MV-4-11 (cell line): ENCODE measurements at regions not wholly inside any gene's neighbourhood (a gene's known extent, or its start where the extent isn't known, plus 50 kb on each side); places are given as distances from the start of the nearest gene placed in this dataset.
A peak's percentile ranks its signal among the peaks of the same experiment; 100 is the strongest.
"Not testable (repeated sequence)": the region's sequence is repeated elsewhere in the genome, so short reads cannot be mapped to it uniquely, and the experiment has no call there.

Experiments
- DNase-seq: peaks from one replicate; lab custom pipeline; 2025; lab: John Stamatoyannopoulos, UW

GRCh38 chr15:77944002-77944867 lies 133.3 kb downstream of the TBC1D2B start:
- DNase-seq, result peak; percentile 76

GRCh38 chr15:77942611-77943211 lies 134.8 kb downstream of the TBC1D2B start:
- no peak for DNase-seq

- DNase-seq, result not testable (repeated sequence)
Measured at GRCh38 chr15:77941090-77941827, 136.3 kb downstream of the TBC1D2B start.

GRCh38 chr15:77940381-77940947 lies 137.0 kb downstream of the TBC1D2B start:
- no peak for DNase-seq

- DNase-seq, result no peak
Measured at GRCh38 chr15:77939851-77940250, 137.7 kb downstream of the TBC1D2B start.

GRCh38 chr15:77939026-77939425 lies 138.5 kb downstream of the TBC1D2B start:
- DNase-seq, result not testable (repeated sequence)

GRCh38 chr15:77938546-77938945 lies 139.0 kb downstream of the TBC1D2B start:
- DNase-seq, result not testable (repeated sequence)

- DNase-seq, result not testable (repeated sequence)
Measured at GRCh38 chr15:77936567-77936966, 140.9 kb downstream of the TBC1D2B start.

GRCh38 chr15:77934516-77934915 lies 143.0 kb downstream of the TBC1D2B start:
- DNase-seq, result not testable (repeated sequence)

- not testable (repeated sequence) for DNase-seq
Measured at GRCh38 chr15:77930907-77931306, 146.6 kb downstream of the TBC1D2B start.

GRCh38 chr15:77930490-77930889 lies 147.0 kb downstream of the TBC1D2B start:
- peak; percentile 71 for DNase-seq

GRCh38 chr15:77926789-77927188 lies 150.7 kb downstream of the TBC1D2B start:
- DNase-seq, result peak; percentile 2

GRCh38 chr15:77926296-77926695 lies 151.2 kb downstream of the TBC1D2B start:
- DNase-seq, result not testable (repeated sequence)

GRCh38 chr15:77925101-77925500 lies 152.4 kb downstream of the TBC1D2B start:
- not testable (repeated sequence) for DNase-seq

GRCh38 chr15:77921664-77922063 lies 155.8 kb downstream of the TBC1D2B start:
- DNase-seq, result no peak

GRCh38 chr15:77916966-77917635 lies 160.4 kb downstream of the TBC1D2B start:
- DNase-seq, result not testable (repeated sequence)

- DNase-seq, result not testable (repeated sequence)
Measured at GRCh38 chr15:77915961-77916330, 161.6 kb downstream of the TBC1D2B start.

GRCh38 chr15:77915261-77915960 lies 162.1 kb downstream of the TBC1D2B start:
- DNase-seq, result no peak

- DNase-seq, result not testable (repeated sequence)
Measured at GRCh38 chr15:77914531-77914930, 163.0 kb downstream of the TBC1D2B start.

- DNase-seq, result peak; percentile 82
Measured at GRCh38 chr15:77910030-77910911, 167.2 kb downstream of the TBC1D2B start.
